Heart left ventricle (tissue), 16 donors: ENCODE measurements at regions not wholly inside any gene's neighbourhood (a gene's known extent, or its start where the extent isn't known, plus 50 kb on each side); places are given as distances from the start of the nearest gene placed in this dataset.

ENCODE experiments used
- ATAC-seq, 4 donors: fragments of 200-7000 bp; cut with Tn5 transposase; one replicate each; pipeline ENCODE4 v1.9.1; 2020 to 2022; ENCODE audit warnings: moderate library complexity in 4 of 4, mild to moderate bottlenecking in 3 of 4, moderate number of reproducible peaks in 1 of 4
- DNase-seq, 5 donors: peaks; one replicate each; pipeline ENCODE4 v3.0.0-alpha.2; 2020
- H3K27ac ChIP-seq, 12 donors: fragments of 200-600 bp; sonication (generic) in 4 of 12; one replicate each; pipeline versions ENCODE4 v1.5.0 to v1.8.0; 2016 to 2022; ENCODE audit warnings: mild to moderate bottlenecking in 2 of 12
- H3K27me3 ChIP-seq, 9 donors: fragments of 200-600 bp; sonication (generic) in 2 of 9; one replicate each; pipeline versions ENCODE4 v1.5.1 to v1.8.0; 2016 to 2022; ENCODE audit warnings: mild to moderate bottlenecking in 3 of 9
- H3K36me3 ChIP-seq, 9 donors: fragments of 200-600 bp; sonication (generic) in 2 of 9; one replicate each; pipeline versions ENCODE4 v1.5.0 to v1.8.0; 2018 to 2022; ENCODE audit warnings: mild to moderate bottlenecking in 2 of 9
- H3K4me1 ChIP-seq, 12 donors: fragments of 200-600 bp; sonication (generic) in 4 of 12; one replicate each; pipeline versions ENCODE4 v1.5.0 to v1.8.0; 2016 to 2022; ENCODE audit warnings: mild to moderate bottlenecking in 3 of 12
- H3K4me3 ChIP-seq, 12 donors: fragments of 200-600 bp; sonication (generic) in 4 of 12; one replicate each; pipeline versions ENCODE4 v1.5.0 to v1.8.0; 2017 to 2022; ENCODE audit warnings: mild to moderate bottlenecking in 9 of 12, moderate library complexity in 4 of 12
- H3K9me3 ChIP-seq, 12 donors: fragments of 200-600 bp; sonication (generic) in 4 of 12; one replicate each; pipeline versions ENCODE4 v1.5.0 to v1.8.0; 2016 to 2022; ENCODE audit warnings: mild to moderate bottlenecking in 1 of 12
- POLR2A ChIP-seq, 2 donors: fragments of 450-650 bp; IDR thresholded peaks; one replicate each; pipeline ENCODE4 v1.6.1; 2017; ENCODE audit warnings: antibody characterized with exemption in 2 of 2, mild to moderate bottlenecking in 2 of 2, moderate library complexity in 2 of 2
- WGBS, 4 donors: extraction: QIAGEN DNeasy Blood & Tissue Kit in 2 of 4; methylation state at CpG; one replicate each; pipeline versions ENCODE4 v1.1.5 to v1.1.7; 2013 to 2018; 5-methylcytosine and 5-hydroxymethylcytosine counted together
- intact Hi-C, 10 donors: fragments of 100-400 bp; cut with DNase I; formaldehyde crosslinking; loops; one replicate each; pipeline versions ENCODE4 v1.11.1 to v1.14.2; 2022
- TF ChIP-seq, protein P1 (sequence below), 12 donors: fragments of 200-600 bp; sonication (generic) in 4 of 12; IDR thresholded peaks; one replicate each; pipeline versions ENCODE4 v1.5.0 to v1.8.0; 2018 to 2022; ENCODE audit warnings: antibody characterized with exemption in 12 of 12, mild to moderate bottlenecking in 5 of 12
- donor health status: ischemic (EF 13 %, LVEDD 7.1; RV severe dilation, severe dysfunction).
- donor health status: healthy with polysubstance abuse.
- donor health status: DM: no; HTN: yes; CAD: no.
- donor health status: DM: no; HTN: no; CAD: no.
- donor health status: ischemic (EF 25% LVEDD 6.9; RV normal size, moderate dysfunction).
- donor health status: ischemic (EF 25% LVEDD 5.7; RV mildly dilated, moderate dysfunction).
- donor health status: healthy.
- donor health status: DM: yes; HTN: yes; CAD: no.
- donor health status: ischemic (EF 35%, LVEDD 5.7; RV mildly dilated, moderate dysfunction).
- donor health status: nonischemic (EF 11% LVEDD 7.7; RV severe dilation, severe dysfunction).
- donor health status: DM: yes; HTN: yes; CAD: no.
- donor health status: PGD.
- donor health status: ischemic (EF 29% LVEDD 5.4; RV normal size, mild dysfunction).
- donor health status: nonischemic (EF 23%, LVEDD 6.1; RV moderate dilation, normal function).

DNA sequence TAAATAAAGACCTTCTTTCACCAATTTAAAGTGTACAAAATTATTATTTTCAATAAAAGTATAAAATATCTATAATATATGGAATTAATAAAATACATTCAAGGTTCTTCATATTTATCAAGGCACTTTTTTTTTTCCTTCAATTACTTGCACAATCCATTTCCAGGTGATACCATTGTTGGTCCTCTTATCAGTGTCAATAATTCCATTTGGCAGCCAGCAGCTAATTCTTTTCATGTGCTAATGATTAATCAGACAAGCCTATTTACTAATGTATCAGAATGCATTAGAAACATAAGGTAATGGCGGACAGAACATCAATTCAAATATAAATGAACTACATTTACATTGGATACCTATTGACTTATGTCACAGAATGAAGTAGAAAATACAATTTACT is 622.2 kb downstream of the TOX3 start:
- 78 to 83% (median 80%) methylated on average over 1 of the region's 1 CpG for WGBS, 4 donors
- Histone ChIP-seq H3K9me3 (no peaks in the 10 kb centered on the region), H3K36me3 (no peaks in the 10 kb centered on the region), H3K4me1 (no peaks in the 10 kb centered on the region), H3K27ac (no peak overlapping the region), H3K27me3 (peaks cover 0 to 4% (median 0%) of the 10 kb centered on the region in 9 donors), H3K4me3 (no peak overlapping the region)
- TF ChIP-seq POLR2A (IDR thresholded peaks at IDR 0.05): no peak
- TF ChIP-seq, protein P1, sequence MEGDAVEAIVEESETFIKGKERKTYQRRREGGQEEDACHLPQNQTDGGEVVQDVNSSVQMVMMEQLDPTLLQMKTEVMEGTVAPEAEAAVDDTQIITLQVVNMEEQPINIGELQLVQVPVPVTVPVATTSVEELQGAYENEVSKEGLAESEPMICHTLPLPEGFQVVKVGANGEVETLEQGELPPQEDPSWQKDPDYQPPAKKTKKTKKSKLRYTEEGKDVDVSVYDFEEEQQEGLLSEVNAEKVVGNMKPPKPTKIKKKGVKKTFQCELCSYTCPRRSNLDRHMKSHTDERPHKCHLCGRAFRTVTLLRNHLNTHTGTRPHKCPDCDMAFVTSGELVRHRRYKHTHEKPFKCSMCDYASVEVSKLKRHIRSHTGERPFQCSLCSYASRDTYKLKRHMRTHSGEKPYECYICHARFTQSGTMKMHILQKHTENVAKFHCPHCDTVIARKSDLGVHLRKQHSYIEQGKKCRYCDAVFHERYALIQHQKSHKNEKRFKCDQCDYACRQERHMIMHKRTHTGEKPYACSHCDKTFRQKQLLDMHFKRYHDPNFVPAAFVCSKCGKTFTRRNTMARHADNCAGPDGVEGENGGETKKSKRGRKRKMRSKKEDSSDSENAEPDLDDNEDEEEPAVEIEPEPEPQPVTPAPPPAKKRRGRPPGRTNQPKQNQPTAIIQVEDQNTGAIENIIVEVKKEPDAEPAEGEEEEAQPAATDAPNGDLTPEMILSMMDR (IDR thresholded peaks at IDR 0.05): no peak
- ATAC-seq (no peak), DNase-seq (no peak)
- intact Hi-C loops: no loop called here

DNA sequence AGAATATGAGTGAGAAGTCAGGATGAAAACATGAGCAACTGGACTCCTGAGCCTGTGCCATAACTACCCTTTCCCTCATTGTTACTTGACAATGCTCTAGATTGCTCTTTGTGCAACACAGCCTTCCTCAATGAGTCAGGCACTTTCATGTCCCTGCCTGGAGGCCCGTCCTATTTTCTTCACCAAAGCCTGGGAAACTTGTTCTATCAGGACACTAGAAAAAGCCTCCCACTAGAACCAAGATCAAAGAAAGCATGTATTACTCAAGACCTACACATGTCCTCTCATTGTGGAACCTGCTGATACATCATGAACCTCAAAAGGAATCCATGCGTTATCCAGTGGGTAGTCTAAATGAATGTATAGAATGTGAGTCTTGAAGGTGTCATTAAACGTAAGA is 624.5 kb downstream of the TOX3 start:
- ATAC-seq (no peak), DNase-seq (no peak)
- Histone ChIP-seq H3K9me3 (no peaks in the 10 kb centered on the region), H3K27me3 (peaks cover 0 to 3% (median 0%) of the 10 kb centered on the region in 9 donors), H3K4me1 (no peaks in the 10 kb centered on the region), H3K27ac (no peak overlapping the region), H3K36me3 (no peaks in the 10 kb centered on the region), H3K4me3 (no peak overlapping the region)
- no peak for TF ChIP-seq POLR2A (IDR thresholded peaks at IDR 0.05)
- TF ChIP-seq, protein P1 (IDR thresholded peaks at IDR 0.05): no peak
- WGBS, 4 donors: 71 to 83% (median 81%) methylated on average over 3 of the region's 3 CpGs
- intact Hi-C loops: no loop called here

DNA sequence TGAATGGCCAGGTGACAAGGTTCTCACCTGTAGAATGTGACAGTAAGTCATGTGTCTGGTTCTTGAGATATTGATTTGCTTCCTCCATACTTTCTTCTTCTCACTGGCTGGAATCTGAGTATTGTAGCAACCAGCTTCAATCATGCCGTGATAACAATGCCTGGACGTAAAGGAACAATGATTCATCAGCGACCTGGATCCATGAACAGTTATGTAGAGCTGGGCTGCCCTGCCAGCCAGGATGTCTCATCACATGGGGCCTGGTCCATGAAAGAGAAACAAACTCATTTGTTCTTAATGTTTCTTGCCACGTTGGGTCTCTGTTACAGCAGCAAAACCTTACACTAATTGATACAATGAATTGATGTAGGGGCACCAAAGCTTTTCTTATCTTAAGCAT is 627.2 kb downstream of the TOX3 start:
- Histone ChIP-seq H3K27me3 (no peaks in the 10 kb centered on the region), H3K27ac (no peak overlapping the region), H3K9me3 (no peaks in the 10 kb centered on the region), H3K36me3 (no peaks in the 10 kb centered on the region), H3K4me1 (no peaks in the 10 kb centered on the region), H3K4me3 (no peak overlapping the region)
- ATAC-seq (no peak), DNase-seq (no peak)
- WGBS, 4 donors: 75 to 86% (median 82%) methylated on average over 4 of the region's 4 CpGs
- no peak for TF ChIP-seq POLR2A (IDR thresholded peaks at IDR 0.05)
- TF ChIP-seq, protein P1 (IDR thresholded peaks at IDR 0.05): no peak
- intact Hi-C loops: no loop called here

DNA sequence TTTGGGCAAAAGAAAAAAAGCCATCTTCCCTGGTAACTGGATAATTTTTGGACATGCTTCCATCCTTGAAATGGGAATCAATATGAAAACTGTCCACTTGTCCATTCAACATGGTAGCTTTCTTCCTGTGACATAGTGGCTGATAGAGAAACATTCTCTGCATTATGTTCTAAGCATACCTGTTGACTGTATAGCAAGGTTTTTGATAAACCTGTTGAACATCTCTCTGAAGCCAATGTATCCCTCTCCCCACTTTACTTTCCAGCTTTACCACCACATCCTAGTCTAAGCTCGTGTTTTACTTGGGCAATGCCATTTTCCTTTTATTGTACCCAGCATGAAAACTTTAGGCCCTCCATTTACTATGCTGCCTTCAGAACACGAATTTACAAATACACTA is 630.1 kb downstream of the TOX3 start:
- no peak for ATAC-seq
- WGBS, 4 donors: 64 to 79% (median 71%) methylated on average over 2 of the region's 2 CpGs
- Histone ChIP-seq H3K27ac (no peak overlapping the region), H3K9me3 (no peaks in the 10 kb centered on the region), H3K36me3 (no peaks in the 10 kb centered on the region), H3K4me1 (no peaks in the 10 kb centered on the region), H3K4me3 (no peak overlapping the region), H3K27me3 (no peaks in the 10 kb centered on the region)
- TF ChIP-seq, protein P1 (IDR thresholded peaks at IDR 0.05): no peak
- TF ChIP-seq POLR2A (IDR thresholded peaks at IDR 0.05): no peak
- no peak for DNase-seq
- intact Hi-C loops: no loop called here
